ENCODE measurements at regions not wholly inside any gene's neighbourhood (a gene's known extent, or its start where the extent isn't known, plus 50 kb on each side); places are given as distances from the start of the nearest gene placed in this dataset.

DNA sequence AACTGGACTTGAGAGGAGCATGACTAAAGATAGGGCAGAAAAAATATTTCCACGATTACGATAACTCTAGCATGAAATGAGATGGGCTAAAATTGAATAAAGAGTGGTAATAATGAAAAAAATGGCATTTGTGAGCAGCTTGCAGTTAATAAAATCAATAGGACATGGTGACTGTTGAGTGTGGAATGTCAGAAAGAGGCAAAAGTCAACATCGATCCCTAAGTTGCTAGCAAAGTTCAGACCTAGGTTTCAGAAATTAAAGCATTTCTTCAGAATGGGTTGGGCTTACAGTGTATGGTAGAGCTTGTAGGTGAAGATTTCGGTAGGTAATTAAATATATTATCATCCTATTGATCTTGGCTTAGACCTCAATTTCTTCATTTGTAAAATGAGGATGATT lies 656.7 kb upstream of the NRG3 start (continued):
- TF ChIP-seq MAX (IDR thresholded peaks at IDR 0.05; ENCODE audit: low read depth, low read length) (no peak), PAX5 (IDR thresholded peaks at IDR 0.05; ENCODE audit: borderline replicate concordance, low read depth, low read length) (no peak)
- TF ChIP-seq, protein P1, sequence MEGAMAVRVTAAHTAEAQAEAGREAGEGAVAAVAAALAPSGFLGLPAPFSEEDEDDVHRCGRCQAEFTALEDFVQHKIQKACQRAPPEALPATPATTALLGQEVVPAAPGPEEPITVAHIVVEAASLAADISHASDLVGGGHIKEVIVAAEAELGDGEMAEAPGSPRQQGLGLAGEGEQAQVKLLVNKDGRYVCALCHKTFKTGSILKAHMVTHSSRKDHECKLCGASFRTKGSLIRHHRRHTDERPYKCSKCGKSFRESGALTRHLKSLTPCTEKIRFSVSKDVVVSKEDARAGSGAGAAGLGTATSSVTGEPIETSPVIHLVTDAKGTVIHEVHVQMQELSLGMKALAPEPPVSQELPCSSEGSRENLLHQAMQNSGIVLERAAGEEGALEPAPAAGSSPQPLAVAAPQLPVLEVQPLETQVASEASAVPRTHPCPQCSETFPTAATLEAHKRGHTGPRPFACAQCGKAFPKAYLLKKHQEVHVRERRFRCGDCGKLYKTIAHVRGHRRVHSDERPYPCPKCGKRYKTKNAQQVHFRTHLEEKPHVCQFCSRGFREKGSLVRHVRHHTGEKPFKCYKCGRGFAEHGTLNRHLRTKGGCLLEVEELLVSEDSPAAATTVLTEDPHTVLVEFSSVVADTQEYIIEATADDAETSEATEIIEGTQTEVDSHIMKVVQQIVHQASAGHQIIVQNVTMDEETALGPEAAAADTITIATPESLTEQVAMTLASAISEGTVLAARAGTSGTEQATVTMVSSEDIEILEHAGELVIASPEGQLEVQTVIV (IDR thresholded peaks at IDR 0.05; ENCODE audit: borderline replicate concordance, partially characterized antibody) = no peak

GRCh38 chr10:81219758-81220157 lies 655.2 kb upstream of the NRG3 start:
- DNase-seq (ENCODE audit: low read depth, low spot score) = no peak
- Histone ChIP-seq H3K27me3 (replicated peaks in 1 of 2; ENCODE audit: control insufficient read depth in 2 of 2, insufficient read depth in 2 of 2, low read length in 1 of 2) (no peaks in the 10 kb centered on the region), H3K4me2 (ENCODE audit: control insufficient read depth, insufficient read depth) (no peak overlapping the region), H3K36me3 (ENCODE audit: control insufficient read depth in 2 of 2, insufficient read depth in 2 of 2, low read length in 1 of 2) (no peaks in the 10 kb centered on the region), H2AFZ (ENCODE audit: control insufficient read depth, low read depth, low read length) (no peak overlapping the region), H3K4me1 (ENCODE audit: control insufficient read depth, insufficient read depth, low read length) (no peaks in the 10 kb centered on the region), H3K27ac (ENCODE audit: control insufficient read depth, insufficient read depth) (no peak overlapping the region), H4K20me1 (ENCODE audit: control insufficient read depth, insufficient read depth) (no peaks in the 10 kb centered on the region), H3K9me3 (replicated peaks; ENCODE audit: control insufficient read depth, insufficient read depth, low read length) (no peaks in the 10 kb centered on the region), H3K9ac (ENCODE audit: control insufficient read depth, insufficient read depth, low read length) (no peak overlapping the region), H3K79me2 (ENCODE audit: control insufficient read depth, insufficient read depth, low read length) (no peaks in the 10 kb centered on the region), H3K4me3 (no peak overlapping the region)
- FAIRE-seq = no peak
- no peak for ATAC-seq
- ChIA-PET SMC1A (ENCODE audit: uncharacterized antibody, unreplicated experiment) (no interaction called here), CTCF (interaction anchor here (1.0 kb wide), 1 partner anchor 557 kb away, joined by 3 read pairs; no protein-coding TSS in a partner anchor), POLR2A (no interaction called here), RAD21 (ENCODE audit: unreplicated experiment) (no interaction called here)
- in situ Hi-C loops (cut with MboI) (no loop called here), intact Hi-C loops (cut with micrococcal nuclease; ENCODE audit: unreplicated experiment) (no loop called here)
- BruUV-seq (replicated peaks) = no TSS peak
- TF ChIP-seq IRF5 (IDR thresholded peaks at IDR 0.05; ENCODE audit: borderline replicate concordance) = no peak
- whole genome bisulfite sequencing (ENCODE audit: insufficient coverage, insufficient replicate concordance, low lambda C conversion rate, missing lambda C conversion rate) = 0% methylated on average over 1 of the region's 1 CpG
